SH-SY5Y (cell line): ENCODE measurements at regions not wholly inside any gene's neighbourhood (a gene's known extent, or its start where the extent isn't known, plus 50 kb on each side); places are given as distances from the start of the nearest gene placed in this dataset.

Experiments used
- GATA2 ChIP-seq: IDR thresholded peaks from 2 replicates; pipeline ENCODE4 v1.6.1; 2011; ENCODE audit warnings: mild to moderate bottlenecking, low read depth, low read length
- GATA3 ChIP-seq: IDR thresholded peaks from 2 replicates; pipeline ENCODE4 v1.6.1; 2011; ENCODE audit warnings: low read depth, mild to moderate bottlenecking, low read length, moderate library complexity

DNA sequence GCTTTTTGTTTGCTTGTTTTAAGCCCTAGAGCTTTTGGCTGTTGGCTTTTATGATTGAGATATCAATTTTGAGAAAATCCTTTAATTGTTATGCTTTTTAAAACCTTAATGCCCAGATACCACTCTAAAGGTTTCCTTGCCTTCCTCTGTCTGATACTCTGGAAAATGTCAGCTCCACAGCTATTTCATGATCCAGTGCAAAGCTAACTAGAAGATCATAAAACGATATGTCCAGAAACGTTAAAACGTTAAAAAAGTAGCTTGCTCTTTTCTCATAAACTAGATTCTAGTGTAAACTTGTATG, 189.5 kb upstream of the TENT5A start:
- TF ChIP-seq GATA3: no peak
- TF ChIP-seq GATA2: no peak
